ENCODE measurements at regions not wholly inside any gene's neighbourhood (a gene's known extent, or its start where the extent isn't known, plus 50 kb on each side); places are given as distances from the start of the nearest gene placed in this dataset.

DNA sequence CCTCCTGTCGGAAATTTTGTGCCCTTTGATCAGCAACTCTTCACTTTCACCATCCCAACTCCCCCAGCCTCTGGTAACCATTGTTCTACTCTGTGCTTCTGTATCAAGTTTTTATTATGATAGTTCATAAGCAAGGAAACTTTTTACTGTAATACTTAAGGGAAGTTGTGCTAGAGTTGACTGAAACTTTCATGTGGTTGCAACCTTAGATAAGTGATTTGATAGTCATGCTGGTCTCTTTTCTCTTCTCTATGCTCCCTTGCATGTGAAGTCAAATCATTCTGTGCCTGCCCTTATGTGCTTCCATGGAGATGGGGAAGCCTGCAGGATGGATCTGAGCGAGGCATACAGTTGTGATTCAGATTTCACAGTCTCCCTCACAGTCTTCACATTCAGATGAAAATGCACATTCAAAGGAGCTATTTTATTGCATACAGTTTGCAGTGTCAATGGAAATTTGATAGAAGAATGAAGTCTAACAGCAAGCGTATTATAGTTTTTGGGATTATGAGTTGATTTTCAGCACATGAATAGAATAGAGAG is 1428.3 kb upstream of the TENM3 start:
- TF ChIP-seq, protein P1, sequence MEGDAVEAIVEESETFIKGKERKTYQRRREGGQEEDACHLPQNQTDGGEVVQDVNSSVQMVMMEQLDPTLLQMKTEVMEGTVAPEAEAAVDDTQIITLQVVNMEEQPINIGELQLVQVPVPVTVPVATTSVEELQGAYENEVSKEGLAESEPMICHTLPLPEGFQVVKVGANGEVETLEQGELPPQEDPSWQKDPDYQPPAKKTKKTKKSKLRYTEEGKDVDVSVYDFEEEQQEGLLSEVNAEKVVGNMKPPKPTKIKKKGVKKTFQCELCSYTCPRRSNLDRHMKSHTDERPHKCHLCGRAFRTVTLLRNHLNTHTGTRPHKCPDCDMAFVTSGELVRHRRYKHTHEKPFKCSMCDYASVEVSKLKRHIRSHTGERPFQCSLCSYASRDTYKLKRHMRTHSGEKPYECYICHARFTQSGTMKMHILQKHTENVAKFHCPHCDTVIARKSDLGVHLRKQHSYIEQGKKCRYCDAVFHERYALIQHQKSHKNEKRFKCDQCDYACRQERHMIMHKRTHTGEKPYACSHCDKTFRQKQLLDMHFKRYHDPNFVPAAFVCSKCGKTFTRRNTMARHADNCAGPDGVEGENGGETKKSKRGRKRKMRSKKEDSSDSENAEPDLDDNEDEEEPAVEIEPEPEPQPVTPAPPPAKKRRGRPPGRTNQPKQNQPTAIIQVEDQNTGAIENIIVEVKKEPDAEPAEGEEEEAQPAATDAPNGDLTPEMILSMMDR (IDR thresholded peaks at IDR 0.05; ENCODE audit: insufficient read depth, low read depth, low read length) = no peak
- TF ChIP-seq EZH2 (IDR thresholded peaks at IDR 0.05; ENCODE audit: insufficient read depth, low read length) = no peak
